IMR-90 (cell line): ENCODE measurements at regions not wholly inside any gene's neighbourhood (a gene's known extent, or its start where the extent isn't known, plus 50 kb on each side); places are given as distances from the start of the nearest gene placed in this dataset.

Source experiments
- ATAC-seq: fragments of 200-7000 bp; cut with Tn5 transposase; 2 replicates; pipeline ENCODE4 v1.9.1; 2020; ENCODE audit warnings: low read depth, mild to moderate bottlenecking, moderate library complexity
- BruUV-seq: library from RNA; stranded (reverse); fragments of 400-500 nt; replicated peaks from 2 replicates; lab custom pipeline; 2021; lab: Mats Ljungman, UMichigan
- CTCF ChIA-PET: fragments of 300-600 bp; formaldehyde crosslinking; extraction: SDS; loops from one replicate; lab custom pipeline; 2021; ENCODE audit warnings: antibody characterized with exemption; lab: Yijun Ruan, JAX
- POLR2A ChIA-PET: fragments of 300-600 bp; sonication (Branson Sonifier 250); formaldehyde crosslinking; loops from one replicate; lab custom pipeline; 2022; ENCODE audit warnings: antibody characterized with exemption; ENCODE audit not compliant: unreplicated experiment; lab: Charles Lee
- DNase-seq: peaks from one replicate; pipeline ENCODE4 v3.0.0; 2013
- H2AFZ ChIP-seq: replicated peaks from 2 replicates; pipeline ENCODE3; 2013; ENCODE audit warnings: low read length, mild to moderate bottlenecking; ENCODE audit not compliant: poor library complexity
- H2AK5ac ChIP-seq: 2 replicates; pipeline ENCODE4 v1.6.1; 2013; ENCODE audit warnings: low read depth, low read length, inconsistent platforms
- H2AK9ac ChIP-seq: replicated peaks from 2 replicates; pipeline ENCODE3; 2013; ENCODE audit warnings: mild to moderate bottlenecking, low read depth, low read length, moderate library complexity; ENCODE audit not compliant: poor library complexity
- H2BK120ac ChIP-seq: 2 replicates; pipeline ENCODE4 v1.6.1; 2013; ENCODE audit warnings: low read depth, low read length, inconsistent platforms
- H2BK15ac ChIP-seq: 3 replicates; pipeline ENCODE4 v1.6.1; 2013; ENCODE audit warnings: low read depth, low read length, inconsistent platforms
- H2BK20ac ChIP-seq: 2 replicates; pipeline ENCODE4 v1.6.1; 2013; ENCODE audit warnings: low read depth, mild to moderate bottlenecking, inconsistent platforms, low read length, moderate library complexity
- H2BK5ac ChIP-seq: 2 replicates; pipeline ENCODE4 v1.6.1; 2013; ENCODE audit warnings: mild to moderate bottlenecking, low read depth, low read length, inconsistent platforms; ENCODE audit not compliant: poor library complexity, severe bottlenecking
- H3K14ac ChIP-seq: replicated peaks from 2 replicates; pipeline ENCODE4 v1.6.1; 2013; ENCODE audit warnings: low read depth, low read length, inconsistent platforms
- H3K18ac ChIP-seq: 2 replicates; pipeline ENCODE4 v1.6.1; 2013; ENCODE audit warnings: low read depth, low read length, control low read depth
- H3K23ac ChIP-seq: 2 replicates; pipeline ENCODE4 v1.6.1; 2013; ENCODE audit warnings: low read depth, low read length, inconsistent platforms
- H3K27ac ChIP-seq: 2 replicates; pipeline ENCODE4 v1.5.1; 2013; ENCODE audit warnings: mild to moderate bottlenecking, control low read depth, low read length; ENCODE audit not compliant: insufficient read depth
- H3K27me3 ChIP-seq: 2 replicates; pipeline ENCODE4 v1.6.1; 2013; ENCODE audit warnings: low read length; ENCODE audit not compliant: control insufficient read depth, insufficient read depth
- H3K36me3 ChIP-seq: 2 replicates; pipeline ENCODE4 v1.6.1; 2013; ENCODE audit warnings: low read length, mixed read lengths; ENCODE audit not compliant: control insufficient read depth, insufficient read depth
- H3K4ac ChIP-seq: 2 replicates; pipeline ENCODE4 v1.6.1; 2013; ENCODE audit warnings: low read depth, low read length, inconsistent platforms
- H3K4me1 ChIP-seq: 2 replicates; pipeline ENCODE4 v1.6.1; 2013; ENCODE audit warnings: low read length, mixed read lengths; ENCODE audit not compliant: control insufficient read depth, insufficient read depth
- H3K4me2 ChIP-seq: 2 replicates; pipeline ENCODE4 v1.6.1; 2013; ENCODE audit warnings: low read depth, mild to moderate bottlenecking, control low read depth, low read length, moderate library complexity
- H3K4me3 ChIP-seq: 2 replicates; pipeline ENCODE4 v1.5.1; 2013; ENCODE audit warnings: low read depth, mild to moderate bottlenecking, control low read depth, low read length, moderate library complexity; ENCODE audit not compliant: insufficient read depth
- H3K56ac ChIP-seq: 2 replicates; pipeline ENCODE4 v1.6.1; 2013; ENCODE audit warnings: low read length, inconsistent platforms; ENCODE audit not compliant: insufficient read depth; ENCODE audit errors: extremely low read depth
- H3K79me1 ChIP-seq, 2 experiments: 2 replicates each; pipeline ENCODE4 v1.6.1; 2013; ENCODE audit warnings: low read length in 2 of 2, inconsistent platforms in 1 of 2, low read depth in 1 of 2
- H3K9ac ChIP-seq: 2 replicates; pipeline ENCODE4 v1.6.1; 2013; ENCODE audit warnings: low read depth, low read length, control low read depth
- H3K9me1 ChIP-seq: 2 replicates; pipeline ENCODE4 v1.6.1; 2013; ENCODE audit warnings: low read length, inconsistent platforms; ENCODE audit not compliant: insufficient read depth
- H3K9me3 ChIP-seq: 2 replicates; pipeline ENCODE4 v1.6.1; 2013; ENCODE audit warnings: low read length; ENCODE audit not compliant: control insufficient read depth, insufficient read depth
- H4K20me1 ChIP-seq: 2 replicates; pipeline ENCODE4 v1.6.1; 2013; ENCODE audit warnings: low read length, inconsistent platforms; ENCODE audit not compliant: insufficient read depth
- H4K5ac ChIP-seq: 2 replicates; pipeline ENCODE4 v1.6.1; 2013; ENCODE audit warnings: mild to moderate bottlenecking, low read depth, low read length, control low read depth
- H4K8ac ChIP-seq, 2 experiments: 2 replicates each; pipeline ENCODE4 v1.6.1; 2013; ENCODE audit warnings: low read depth in 2 of 2, low read length in 2 of 2, control low read depth in 1 of 2, inconsistent platforms in 1 of 2
- H4K91ac ChIP-seq: 2 replicates; pipeline ENCODE4 v1.6.1; 2013; ENCODE audit warnings: low read depth, low read length, inconsistent platforms; ENCODE audit not compliant: insufficient read depth
- BHLHE40 ChIP-seq: fragments of 150-350 bp; IDR thresholded peaks from 2 replicates; pipeline ENCODE4 v1.6.1; 2016; ENCODE audit warnings: mild to moderate bottlenecking, low read depth, low read length
- CEBPB ChIP-seq: IDR thresholded peaks from 2 replicates; pipeline ENCODE4 v1.6.1; 2012; ENCODE audit warnings: low read depth, low read length, improper control_type of control experiment
- CHD1 ChIP-seq: IDR thresholded peaks from 2 replicates; pipeline ENCODE4 v1.6.1; 2012; ENCODE audit warnings: low read depth, low read length, improper control_type of control experiment
- CTCF ChIP-seq: conservative IDR thresholded peaks from 2 replicates; pipeline ENCODE4 v1.5.1; 2012; ENCODE audit warnings: mild to moderate bottlenecking, low read depth, low read length, improper control_type of control experiment
- ELK1 ChIP-seq: fragments of 150-350 bp; IDR thresholded peaks from 2 replicates; pipeline ENCODE4 v1.6.1; 2016; ENCODE audit warnings: low read depth, mild to moderate bottlenecking, low read length, moderate library complexity, borderline replicate concordance
- FOS ChIP-seq: fragments of 150-350 bp; IDR thresholded peaks from 2 replicates; pipeline ENCODE4 v1.6.1; 2016; ENCODE audit warnings: low read depth, low read length
- MAFK ChIP-seq: IDR thresholded peaks from 2 replicates; pipeline ENCODE4 v1.6.1; 2012; ENCODE audit warnings: low read depth, low read length, improper control_type of control experiment
- MAZ ChIP-seq: IDR thresholded peaks from 2 replicates; pipeline ENCODE4 v1.6.1; 2012; ENCODE audit warnings: low read depth, mild to moderate bottlenecking, low read length, improper control_type of control experiment, moderate library complexity, borderline replicate concordance
- MXI1 ChIP-seq: IDR thresholded peaks from 2 replicates; pipeline ENCODE4 v1.6.1; 2012; ENCODE audit warnings: low read depth, mild to moderate bottlenecking, low read length, moderate library complexity, borderline replicate concordance
- NFE2L2 ChIP-seq: fragments of 150-350 bp; IDR thresholded peaks from 2 replicates; pipeline ENCODE4 v1.6.1; 2016; ENCODE audit warnings: low read depth, mild to moderate bottlenecking, low read length
- POLR2A ChIP-seq: IDR thresholded peaks from 2 replicates; pipeline ENCODE4 v1.6.1; 2012; ENCODE audit warnings: mild to moderate bottlenecking, low read depth, low read length
- RAD21 ChIP-seq: IDR thresholded peaks from 2 replicates; pipeline ENCODE4 v1.6.1; 2012; ENCODE audit warnings: low read length, improper control_type of control experiment
- RCOR1 ChIP-seq: IDR thresholded peaks from 2 replicates; pipeline ENCODE4 v1.6.1; 2012; ENCODE audit warnings: mild to moderate bottlenecking, low read length, improper control_type of control experiment; ENCODE audit not compliant: insufficient replicate concordance
- RFX5 ChIP-seq: IDR thresholded peaks from 2 replicates; pipeline ENCODE4 v1.8.0; 2012; ENCODE audit warnings: low read depth, mild to moderate bottlenecking, low read length, moderate library complexity
- SMC3 ChIP-seq: fragments of 150-350 bp; IDR thresholded peaks from 2 replicates; pipeline ENCODE4 v1.6.1; 2016; ENCODE audit warnings: low read depth, mild to moderate bottlenecking, antibody characterized with exemption, low read length, moderate library complexity
- USF2 ChIP-seq: fragments of 150-350 bp; IDR thresholded peaks from 2 replicates; pipeline ENCODE4 v1.6.1; 2017; ENCODE audit warnings: mild to moderate bottlenecking, antibody characterized with exemption, low read length, low read depth
- dilution Hi-C: fragments of 300-500 bp; cut with HindIII; formaldehyde crosslinking; loops from one replicate; pipeline ENCODE4 v1.14.3; 2018; ENCODE audit warnings: low sequenced_read_pairs; ENCODE audit not compliant: unreplicated experiment
- in situ Hi-C: fragments of 300-500 bp; cut with MboI; formaldehyde crosslinking; loops from 3 replicates; pipeline ENCODE4 v1.14.3; 2019; ENCODE audit warnings: low sequenced_read_pairs, inconsistent platforms, mixed read lengths
- intact Hi-C: fragments of 100-400 bp; cut with micrococcal nuclease; formaldehyde crosslinking; loops from 2 replicates; pipeline ENCODE4 v1.10.0; 2022

GRCh38 chr6:77337392-77337791 lies 125.9 kb downstream of the HTR1B start:
- Histone ChIP-seq H3K4ac (no peak overlapping the region), H3K9me1 (peaks cover 4% of the 10 kb centered on the region; the same call in 1 of the 2 replicates), H3K27me3 (no peaks in the 10 kb centered on the region), H3K4me3 (no peak overlapping the region), H4K5ac (no peak overlapping the region), H4K8ac (no peak overlapping the region), H3K23ac (no peak overlapping the region), H2BK20ac (no peak overlapping the region), H3K79me1 (peaks cover 0 to 9% of the 10 kb centered on the region in 2 experiments; a peak in 2 of 4 replicates), H3K4me1 (no peaks in the 10 kb centered on the region), H3K18ac (no peak overlapping the region), H2AFZ (no peak overlapping the region), H2AK9ac (no peak overlapping the region), H4K20me1 (no peaks in the 10 kb centered on the region), H3K14ac (no peak overlapping the region), H3K9ac (no peak overlapping the region), H2BK5ac (no peak overlapping the region), H3K9me3 (peaks cover 16% of the 10 kb centered on the region), H2BK15ac (no peak overlapping the region), H3K27ac (no peak overlapping the region), H2AK5ac (no peak overlapping the region), H3K36me3 (no peaks in the 10 kb centered on the region), H3K56ac (no peak overlapping the region), H3K4me2 (no peak overlapping the region), H2BK120ac (no peak overlapping the region), H4K91ac (no peak overlapping the region)
- dilution Hi-C loops, result no loop called here
- intact Hi-C loops, result no loop called here
- TF ChIP-seq CHD1 (no peak), NFE2L2 (no peak), SMC3 (no peak), POLR2A (no peak), RFX5 (no peak), MAFK (no peak), CTCF (no peak), MAZ (no peak), CEBPB (no peak), MXI1 (no peak), RCOR1 (no peak), USF2 (no peak), ELK1 (no peak), BHLHE40 (no peak), RAD21 (no peak), FOS (no peak)
- ChIA-PET CTCF (no interaction called here), POLR2A (no interaction called here)
- BruUV-seq, result no TSS peak
- DNase-seq (no peak), ATAC-seq (no peak)
- in situ Hi-C loops, result no loop called here
